ENCODE measurements at regions not wholly inside any gene's neighbourhood (a gene's known extent, or its start where the extent isn't known, plus 50 kb on each side); places are given as distances from the start of the nearest gene placed in this dataset.
"Not testable (repeated sequence)": the region's sequence is repeated elsewhere in the genome, so short reads cannot be mapped to it uniquely, and the experiment has no call there.

DNA sequence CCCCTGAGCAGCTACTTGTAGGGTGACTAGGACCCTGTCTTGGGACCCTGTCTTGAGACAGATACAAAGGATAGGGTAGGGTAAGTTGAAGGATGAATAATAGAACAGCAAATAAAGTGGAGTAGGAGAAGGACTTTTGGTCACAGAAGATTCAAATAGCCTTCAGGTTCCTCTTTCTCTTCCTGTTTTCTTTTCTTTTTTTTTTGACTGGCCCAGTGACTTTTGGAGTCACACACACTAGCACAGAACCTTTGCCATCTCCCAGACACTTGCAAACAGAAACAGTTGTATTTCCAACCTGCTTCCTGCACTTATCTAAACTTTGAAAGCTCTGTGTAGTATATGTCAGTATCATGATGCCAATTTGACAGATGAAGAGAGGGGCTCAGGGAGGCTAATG, 108.2 kb downstream of the TDRD15 start:
- H3K9me3 ChIP-seq (ENCODE audit: low read length), result no peaks in the 10 kb centered on the region
- no peaks in the 10 kb centered on the region for H3K27me3 ChIP-seq (ENCODE audit: control insufficient read depth in 1 of 2, insufficient read depth in 2 of 2, low read length in 2 of 2)
- no peak overlapping the region for H3K27ac ChIP-seq (ENCODE audit: low read depth, low read length)
- no peaks in the 10 kb centered on the region for H3K4me1 ChIP-seq (ENCODE audit: insufficient read depth, low read length)
- no peak overlapping the region for H3K4me3 ChIP-seq (ENCODE audit: low read depth in 1 of 2, low read length in 2 of 2)
- no peaks in the 10 kb centered on the region for H3K36me3 ChIP-seq (ENCODE audit: insufficient read depth, low read length)
- no peak overlapping the region for H3K9ac ChIP-seq (ENCODE audit: low read length)

DNA sequence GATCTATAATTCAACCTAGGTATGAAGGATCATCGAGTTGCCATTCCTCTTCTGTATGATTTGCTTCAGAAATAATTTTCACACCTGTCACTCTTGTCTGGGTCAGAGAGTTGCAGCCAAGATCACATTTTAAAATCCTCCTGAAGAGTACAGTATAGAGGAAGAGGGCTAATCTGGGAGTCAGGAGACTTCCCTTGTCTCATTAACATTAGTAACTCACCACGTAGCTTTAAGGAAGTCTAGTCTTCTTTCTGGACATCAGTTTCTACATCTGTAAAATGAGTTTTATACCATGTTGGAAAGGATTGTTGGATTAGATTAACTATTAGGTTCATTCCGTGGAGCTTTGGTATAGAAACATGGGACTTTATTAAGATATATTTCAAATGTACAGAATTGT, 109.4 kb downstream of the TDRD15 start:
- Histone ChIP-seq H3K9ac (ENCODE audit: low read length) (no peak overlapping the region), H3K9me3 (ENCODE audit: low read length) (no peaks in the 10 kb centered on the region), H3K4me3 (ENCODE audit: low read depth in 1 of 2, low read length in 2 of 2) (no peak overlapping the region), H3K36me3 (ENCODE audit: insufficient read depth, low read length) (no peaks in the 10 kb centered on the region), H3K27me3 (ENCODE audit: control insufficient read depth in 1 of 2, insufficient read depth in 2 of 2, low read length in 2 of 2) (no peaks in the 10 kb centered on the region), H3K27ac (ENCODE audit: low read depth, low read length) (no peak overlapping the region), H3K4me1 (ENCODE audit: insufficient read depth, low read length) (no peaks in the 10 kb centered on the region)

DNA sequence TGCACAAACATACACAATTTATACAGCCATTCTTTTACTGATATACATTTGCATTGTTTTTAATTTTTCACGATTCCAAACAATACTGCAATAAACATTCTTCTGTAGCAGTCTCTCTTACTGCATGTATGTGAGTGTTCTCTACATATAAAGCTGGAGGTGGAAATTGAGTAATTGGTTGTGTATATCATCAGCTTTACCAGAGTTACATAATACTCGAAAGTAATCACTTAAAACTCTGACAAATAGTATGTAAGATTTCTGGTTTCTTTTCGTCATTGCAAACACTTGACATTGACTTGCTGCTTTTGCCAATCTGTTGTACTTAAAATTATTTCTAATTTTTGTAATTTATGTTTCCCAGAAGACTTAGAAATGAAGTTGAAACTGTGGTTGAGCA, 110.2 kb downstream of the TDRD15 start:
- Histone ChIP-seq H3K27me3 (ENCODE audit: control insufficient read depth in 1 of 2, insufficient read depth in 2 of 2, low read length in 2 of 2) (no peaks in the 10 kb centered on the region), H3K9me3 (ENCODE audit: low read length) (no peaks in the 10 kb centered on the region), H3K4me3 (ENCODE audit: low read depth in 1 of 2, low read length in 2 of 2) (no peak overlapping the region), H3K36me3 (ENCODE audit: insufficient read depth, low read length) (no peaks in the 10 kb centered on the region), H3K4me1 (ENCODE audit: insufficient read depth, low read length) (no peaks in the 10 kb centered on the region), H3K27ac (ENCODE audit: low read depth, low read length) (no peak overlapping the region), H3K9ac (ENCODE audit: low read length) (no peak overlapping the region)

DNA sequence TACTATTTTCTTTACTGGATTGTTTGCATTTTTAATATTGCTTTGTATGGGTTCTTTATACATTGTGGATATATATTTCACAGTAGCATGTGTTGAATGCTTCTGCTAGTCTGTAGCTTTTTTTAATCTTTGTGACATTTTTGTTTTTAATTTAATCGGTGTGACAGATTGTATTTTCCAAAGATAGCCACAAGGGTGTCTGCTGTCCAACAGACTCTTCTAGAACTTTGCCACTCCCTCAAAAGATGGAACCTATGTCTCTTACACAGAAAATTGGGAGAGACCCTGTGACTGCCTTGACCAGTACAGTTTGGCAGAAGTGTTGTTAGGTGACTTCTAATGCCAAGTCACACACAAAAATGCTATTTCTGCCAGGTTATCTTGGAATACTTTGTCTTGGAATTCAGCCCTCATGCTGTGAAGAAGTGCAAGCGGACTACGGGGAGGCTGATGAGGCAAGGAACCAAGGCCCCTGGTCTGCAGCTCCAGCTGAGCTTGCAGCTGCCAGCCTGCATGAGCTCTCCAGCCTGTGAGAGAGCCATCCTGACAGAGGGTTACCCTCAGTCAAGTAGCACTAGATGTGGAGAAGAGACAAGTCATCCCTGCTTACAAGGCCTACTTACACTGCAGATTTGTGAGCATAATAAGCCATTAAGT, 110.8 kb downstream of the TDRD15 start:
- no peak overlapping the region for H3K4me3 ChIP-seq (ENCODE audit: low read depth in 1 of 2, low read length in 2 of 2)
- no peak overlapping the region for H3K9ac ChIP-seq (ENCODE audit: low read length)
- no peaks in the 10 kb centered on the region for H3K9me3 ChIP-seq (ENCODE audit: low read length)
- H3K27me3 ChIP-seq (ENCODE audit: control insufficient read depth in 1 of 2, insufficient read depth in 2 of 2, low read length in 2 of 2), result no peaks in the 10 kb centered on the region
- no peak overlapping the region for H3K27ac ChIP-seq (ENCODE audit: low read depth, low read length)
- H3K4me1 ChIP-seq (ENCODE audit: insufficient read depth, low read length), result no peaks in the 10 kb centered on the region
- no peaks in the 10 kb centered on the region for H3K36me3 ChIP-seq (ENCODE audit: insufficient read depth, low read length)

DNA sequence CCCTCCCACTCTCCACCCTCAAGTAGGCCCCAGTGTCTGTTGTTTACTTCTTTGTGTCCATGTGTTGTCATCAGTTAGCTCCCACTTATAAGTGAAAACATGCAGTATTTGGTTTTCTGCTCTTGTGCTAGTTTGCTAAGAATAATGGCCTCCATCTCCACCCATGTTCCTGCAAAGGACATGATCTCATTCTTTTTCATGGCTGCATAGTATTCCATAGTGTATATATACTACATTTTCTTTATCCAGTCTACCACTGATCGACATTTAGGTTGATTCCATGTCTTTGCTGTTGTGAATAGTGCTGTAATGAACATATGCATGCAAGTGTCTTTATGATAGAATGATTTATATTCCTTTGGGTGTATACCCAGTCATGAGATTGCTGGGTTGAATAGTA, 116.0 kb downstream of the TDRD15 start:
- not testable (repeated sequence) for H3K9me3 ChIP-seq (ENCODE audit: low read length); H3K4me3 ChIP-seq (ENCODE audit: low read depth in 1 of 2, low read length in 2 of 2); H3K36me3 ChIP-seq (ENCODE audit: insufficient read depth, low read length); H3K9ac ChIP-seq (ENCODE audit: low read length); H3K27me3 ChIP-seq (ENCODE audit: control insufficient read depth in 1 of 2, insufficient read depth in 2 of 2, low read length in 2 of 2); H3K4me1 ChIP-seq (ENCODE audit: insufficient read depth, low read length); H3K27ac ChIP-seq (ENCODE audit: low read depth, low read length)

DNA sequence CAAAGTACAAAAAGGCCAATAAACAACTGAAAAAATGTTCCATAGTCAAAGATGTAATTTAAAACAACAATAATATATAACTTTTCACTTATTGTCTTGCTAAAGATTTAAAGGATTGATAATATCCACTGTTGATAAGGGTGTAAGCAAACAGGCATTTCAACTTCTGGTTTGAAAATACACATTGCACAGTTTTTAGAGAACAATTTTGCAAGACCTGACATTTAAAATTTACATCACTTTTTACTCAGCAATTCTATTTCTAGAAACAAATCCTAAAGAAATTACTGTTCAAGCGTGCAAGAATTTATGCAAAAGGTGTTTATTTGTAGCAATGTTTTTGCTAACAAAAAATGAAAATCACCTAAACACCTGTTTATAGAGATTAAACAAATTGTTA, 120.4 kb downstream of the TDRD15 start:
- H3K27ac ChIP-seq (ENCODE audit: low read depth, low read length), result no peak overlapping the region
- no peak overlapping the region for H3K9ac ChIP-seq (ENCODE audit: low read length)
- no peaks in the 10 kb centered on the region for H3K27me3 ChIP-seq (ENCODE audit: control insufficient read depth in 1 of 2, insufficient read depth in 2 of 2, low read length in 2 of 2)
- H3K4me1 ChIP-seq (ENCODE audit: insufficient read depth, low read length), result no peaks in the 10 kb centered on the region
- H3K4me3 ChIP-seq (ENCODE audit: low read depth in 1 of 2, low read length in 2 of 2), result no peak overlapping the region
- H3K36me3 ChIP-seq (ENCODE audit: insufficient read depth, low read length), result no peaks in the 10 kb centered on the region
- H3K9me3 ChIP-seq (ENCODE audit: low read length), result no peaks in the 10 kb centered on the region

DNA sequence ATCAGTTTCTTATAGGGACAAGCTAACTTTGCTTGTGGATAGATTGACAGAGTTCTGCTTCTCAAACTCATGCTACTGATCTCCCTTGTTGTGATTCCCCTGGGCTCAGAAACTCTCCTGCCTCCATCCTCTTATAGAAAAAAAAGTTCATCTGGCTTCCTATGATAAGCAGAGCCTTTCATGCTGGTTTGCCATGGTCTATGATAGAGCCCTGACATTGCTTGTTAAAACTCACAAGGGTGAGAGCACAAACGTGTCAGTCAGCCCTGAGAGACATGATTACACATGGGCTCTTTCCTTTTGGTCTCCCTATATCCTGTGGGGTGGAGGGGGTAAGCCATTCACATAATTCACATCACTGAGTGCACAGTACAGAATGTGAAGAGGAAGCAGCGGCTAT, 121.8 kb downstream of the TDRD15 start:
- Histone ChIP-seq H3K27me3 (ENCODE audit: control insufficient read depth in 1 of 2, insufficient read depth in 2 of 2, low read length in 2 of 2) (no peaks in the 10 kb centered on the region), H3K27ac (ENCODE audit: low read depth, low read length) (no peak overlapping the region), H3K9me3 (ENCODE audit: low read length) (no peaks in the 10 kb centered on the region), H3K4me1 (ENCODE audit: insufficient read depth, low read length) (no peaks in the 10 kb centered on the region), H3K9ac (ENCODE audit: low read length) (no peak overlapping the region), H3K4me3 (ENCODE audit: low read depth in 1 of 2, low read length in 2 of 2) (no peak overlapping the region), H3K36me3 (ENCODE audit: insufficient read depth, low read length) (no peaks in the 10 kb centered on the region)

DNA sequence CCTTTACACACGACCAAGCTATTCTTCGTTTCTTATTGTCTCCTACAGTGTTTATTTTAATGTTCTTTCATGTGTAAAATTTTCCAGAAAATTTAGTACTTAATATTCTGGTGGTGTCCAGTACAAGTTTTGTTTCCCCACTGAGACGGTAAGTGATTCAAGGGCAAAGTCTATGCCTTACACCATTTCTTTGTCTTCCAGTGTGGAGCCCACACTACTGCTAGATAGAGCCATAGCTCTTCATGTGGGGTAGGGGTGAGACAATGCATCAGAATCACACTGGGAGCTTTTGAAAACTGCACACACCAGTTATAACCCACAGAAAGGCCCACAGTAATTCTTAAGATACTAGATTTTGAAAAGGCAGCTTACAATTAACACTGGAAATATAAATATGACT, 125.6 kb downstream of the TDRD15 start:
- H3K4me3 ChIP-seq (ENCODE audit: low read depth in 1 of 2, low read length in 2 of 2), result no peak overlapping the region
- H3K36me3 ChIP-seq (ENCODE audit: insufficient read depth, low read length), result no peaks in the 10 kb centered on the region
- H3K27ac ChIP-seq (ENCODE audit: low read depth, low read length), result no peak overlapping the region
- H3K9ac ChIP-seq (ENCODE audit: low read length), result no peak overlapping the region
- H3K9me3 ChIP-seq (ENCODE audit: low read length), result no peaks in the 10 kb centered on the region
- H3K4me1 ChIP-seq (ENCODE audit: insufficient read depth, low read length), result no peaks in the 10 kb centered on the region
- H3K27me3 ChIP-seq (ENCODE audit: control insufficient read depth in 1 of 2, insufficient read depth in 2 of 2, low read length in 2 of 2), result no peaks in the 10 kb centered on the region

DNA sequence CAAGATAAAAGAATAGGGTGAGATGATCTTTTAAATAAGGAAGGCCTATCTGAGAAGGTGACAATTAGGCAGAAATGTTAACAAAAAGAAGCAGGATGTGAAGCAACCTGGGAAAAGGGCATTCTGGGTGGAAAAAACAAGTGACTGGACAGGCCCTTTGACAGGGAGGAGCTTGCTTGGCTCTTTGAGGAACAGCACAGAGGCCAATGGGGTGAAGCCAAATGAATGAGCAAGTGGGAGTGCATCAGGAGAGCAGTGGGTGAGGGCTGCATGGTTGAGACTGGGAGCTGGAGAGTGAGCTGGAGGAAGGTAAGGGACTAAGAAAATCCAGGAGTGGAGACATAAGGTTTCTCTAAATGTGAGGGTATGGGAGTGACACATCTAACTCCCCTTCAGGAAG, 126.9 kb downstream of the TDRD15 start:
- Histone ChIP-seq H3K9me3 (ENCODE audit: low read length) (no peaks in the 10 kb centered on the region), H3K27me3 (ENCODE audit: control insufficient read depth in 1 of 2, insufficient read depth in 2 of 2, low read length in 2 of 2) (no peaks in the 10 kb centered on the region), H3K4me1 (ENCODE audit: insufficient read depth, low read length) (no peaks in the 10 kb centered on the region), H3K4me3 (ENCODE audit: low read depth in 1 of 2, low read length in 2 of 2) (no peak overlapping the region), H3K27ac (ENCODE audit: low read depth, low read length) (no peak overlapping the region), H3K9ac (ENCODE audit: low read length) (no peak overlapping the region), H3K36me3 (ENCODE audit: insufficient read depth, low read length) (no peaks in the 10 kb centered on the region)

DNA sequence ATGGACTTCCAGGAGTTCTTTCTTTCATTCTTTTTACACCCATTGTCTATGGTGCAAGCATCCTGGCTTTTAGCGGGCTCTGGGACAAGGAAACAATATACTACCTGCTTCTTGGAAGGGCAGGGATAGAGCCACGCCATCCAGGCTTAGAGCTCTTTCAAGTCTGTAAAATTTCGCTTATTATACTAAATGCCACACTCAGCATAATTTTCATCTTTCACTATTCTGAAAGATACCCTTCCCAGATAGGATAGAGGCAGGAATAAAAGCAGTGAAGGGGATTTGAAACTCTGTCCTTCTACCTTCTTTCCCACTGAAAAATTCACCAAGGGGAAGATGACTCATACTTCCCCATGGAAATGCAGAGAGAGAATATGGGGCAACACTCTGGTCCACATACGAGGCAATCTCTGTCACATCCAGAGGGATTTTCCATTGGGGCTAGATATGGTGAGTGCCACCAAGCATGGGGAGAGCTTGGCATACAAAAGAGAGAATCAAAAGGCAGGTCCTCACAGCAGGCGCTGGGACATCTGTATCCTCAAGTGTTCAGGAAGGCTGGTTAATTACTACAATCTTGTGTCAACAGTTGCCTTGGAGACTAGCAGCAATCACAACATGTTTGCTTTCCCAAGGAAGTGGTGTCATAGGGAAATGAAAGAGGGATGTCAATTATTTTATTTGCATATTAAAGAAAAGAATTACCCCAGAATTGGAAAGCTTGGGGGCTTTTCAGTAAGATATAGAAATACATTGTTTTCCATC, 127.6 kb downstream of the TDRD15 start:
- Histone ChIP-seq H3K4me1 (ENCODE audit: insufficient read depth, low read length) (no peaks in the 10 kb centered on the region), H3K36me3 (ENCODE audit: insufficient read depth, low read length) (no peaks in the 10 kb centered on the region), H3K9ac (ENCODE audit: low read length) (no peak overlapping the region), H3K9me3 (ENCODE audit: low read length) (no peaks in the 10 kb centered on the region), H3K27me3 (ENCODE audit: control insufficient read depth in 1 of 2, insufficient read depth in 2 of 2, low read length in 2 of 2) (no peaks in the 10 kb centered on the region), H3K27ac (ENCODE audit: low read depth, low read length) (no peak overlapping the region), H3K4me3 (ENCODE audit: low read depth in 1 of 2, low read length in 2 of 2) (no peak overlapping the region)

DNA sequence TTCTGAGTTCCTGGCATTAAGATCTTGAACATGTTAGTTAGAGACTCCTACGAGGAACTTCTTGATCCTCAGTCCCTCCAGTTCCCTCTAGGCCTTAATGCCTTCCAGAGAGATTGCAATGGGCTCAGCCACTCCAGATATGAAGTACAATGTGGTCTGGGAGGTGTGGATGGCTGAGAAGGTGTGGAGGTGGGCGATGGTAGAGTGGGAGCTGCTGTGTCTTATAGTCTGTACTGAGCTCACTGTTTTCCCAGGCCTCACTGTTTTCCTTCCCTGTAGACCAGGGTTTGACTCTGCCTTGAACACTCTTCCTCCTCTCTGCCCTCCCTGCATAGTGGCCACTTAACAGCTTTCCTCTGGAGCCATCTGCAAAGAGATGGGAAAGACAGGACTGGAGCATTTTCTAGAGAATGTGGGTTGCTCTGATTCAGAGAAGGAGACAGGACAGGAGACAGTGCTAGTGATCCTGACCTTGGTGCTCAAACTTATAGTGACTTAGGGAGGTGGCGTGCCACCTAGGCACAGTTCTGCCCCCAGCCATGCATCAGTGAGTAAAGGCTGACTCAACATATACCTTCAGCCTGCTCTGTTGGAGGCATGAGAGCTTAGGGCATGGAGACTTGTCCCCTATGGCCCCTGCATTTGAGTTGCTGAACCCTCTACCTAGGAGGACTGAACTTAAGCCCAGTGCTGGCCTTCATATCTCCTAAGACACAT, 129.7 kb downstream of the TDRD15 start:
- Histone ChIP-seq H3K9ac (ENCODE audit: low read length) (no peak overlapping the region), H3K27ac (ENCODE audit: low read depth, low read length) (no peak overlapping the region), H3K4me1 (ENCODE audit: insufficient read depth, low read length) (no peaks in the 10 kb centered on the region), H3K4me3 (ENCODE audit: low read depth in 1 of 2, low read length in 2 of 2) (no peak overlapping the region), H3K27me3 (ENCODE audit: control insufficient read depth in 1 of 2, insufficient read depth in 2 of 2, low read length in 2 of 2) (no peaks in the 10 kb centered on the region), H3K9me3 (ENCODE audit: low read length) (no peaks in the 10 kb centered on the region), H3K36me3 (ENCODE audit: insufficient read depth, low read length) (no peaks in the 10 kb centered on the region)
